ENCODE measurements at regions not wholly inside any gene's neighbourhood (a gene's known extent, or its start where the extent isn't known, plus 50 kb on each side); places are given as distances from the start of the nearest gene placed in this dataset.
"Not testable (repeated sequence)": the region's sequence is repeated elsewhere in the genome, so short reads cannot be mapped to it uniquely, and the experiment has no call there.

- H3K27me3 ChIP-seq (ENCODE audit: control insufficient read depth, insufficient read depth, low read length); H3K4me3 ChIP-seq (ENCODE audit: insufficient read depth, low read depth, low read length); H3K36me3 ChIP-seq (replicated peaks; ENCODE audit: control insufficient read depth, insufficient read depth, low read length); DNase-seq: not testable (repeated sequence)
These were observed 235.8 kb upstream of the C1orf174 start for GRCh38 chr1:4135853-4136252.

- DNase-seq: peak; percentile 54
These were observed 237.7 kb upstream of the C1orf174 start for GRCh38 chr1:4137621-4138415.

GRCh38 chr1:4139646-4140045 is 239.6 kb upstream of the C1orf174 start:
- H3K36me3 ChIP-seq (replicated peaks; ENCODE audit: control insufficient read depth, insufficient read depth, low read length): no peaks in the 10 kb centered on the region
- DNase-seq: no peak
- H3K4me3 ChIP-seq (ENCODE audit: insufficient read depth, low read depth, low read length): no peak overlapping the region
- no peaks in the 10 kb centered on the region for H3K27me3 ChIP-seq (ENCODE audit: control insufficient read depth, insufficient read depth, low read length)

More at GRCh38 chr1:4137621-4138415, 237.7 kb upstream of the C1orf174 start:
- Histone ChIP-seq H3K36me3 (replicated peaks; ENCODE audit: control insufficient read depth, insufficient read depth, low read length) (no peaks in the 10 kb centered on the region), H3K4me3 (ENCODE audit: insufficient read depth, low read depth, low read length) (no peak overlapping the region), H3K27me3 (ENCODE audit: control insufficient read depth, insufficient read depth, low read length) (no peaks in the 10 kb centered on the region)

GRCh38 chr1:4140241-4140640 is 240.2 kb upstream of the C1orf174 start:
- Histone ChIP-seq H3K36me3 (replicated peaks; ENCODE audit: control insufficient read depth, insufficient read depth, low read length) (no peaks in the 10 kb centered on the region), H3K4me3 (ENCODE audit: insufficient read depth, low read depth, low read length) (no peak overlapping the region), H3K27me3 (ENCODE audit: control insufficient read depth, insufficient read depth, low read length) (no peaks in the 10 kb centered on the region)
- DNase-seq: no peak

GRCh38 chr1:4140821-4141220 is 240.7 kb upstream of the C1orf174 start:
- Histone ChIP-seq H3K27me3 (ENCODE audit: control insufficient read depth, insufficient read depth, low read length) (no peaks in the 10 kb centered on the region), H3K36me3 (replicated peaks; ENCODE audit: control insufficient read depth, insufficient read depth, low read length) (no peaks in the 10 kb centered on the region), H3K4me3 (ENCODE audit: insufficient read depth, low read depth, low read length) (no peak overlapping the region)
- DNase-seq: no peak

GRCh38 chr1:4144349-4144971 is 244.4 kb upstream of the C1orf174 start:
- no peaks in the 10 kb centered on the region for H3K27me3 ChIP-seq (ENCODE audit: control insufficient read depth, insufficient read depth, low read length)
- no peak overlapping the region for H3K4me3 ChIP-seq (ENCODE audit: insufficient read depth, low read depth, low read length)
- H3K36me3 ChIP-seq (replicated peaks; ENCODE audit: control insufficient read depth, insufficient read depth, low read length): no peaks in the 10 kb centered on the region
- no peak for DNase-seq

- DNase-seq: no peak
- Histone ChIP-seq H3K4me3 (ENCODE audit: insufficient read depth, low read depth, low read length) (no peak overlapping the region), H3K27me3 (ENCODE audit: control insufficient read depth, insufficient read depth, low read length) (no peaks in the 10 kb centered on the region), H3K36me3 (replicated peaks; ENCODE audit: control insufficient read depth, insufficient read depth, low read length) (no peaks in the 10 kb centered on the region)
These were observed 246.0 kb upstream of the C1orf174 start for GRCh38 chr1:4146101-4146500.

GRCh38 chr1:4146614-4147013 is 246.5 kb upstream of the C1orf174 start:
- DNase-seq: no peak
- Histone ChIP-seq H3K36me3 (replicated peaks; ENCODE audit: control insufficient read depth, insufficient read depth, low read length) (no peaks in the 10 kb centered on the region), H3K27me3 (ENCODE audit: control insufficient read depth, insufficient read depth, low read length) (no peaks in the 10 kb centered on the region), H3K4me3 (ENCODE audit: insufficient read depth, low read depth, low read length) (no peak overlapping the region)

GRCh38 chr1:4147509-4147908 is 247.4 kb upstream of the C1orf174 start:
- no peak overlapping the region for H3K4me3 ChIP-seq (ENCODE audit: insufficient read depth, low read depth, low read length)
- DNase-seq: no peak
- H3K36me3 ChIP-seq (replicated peaks; ENCODE audit: control insufficient read depth, insufficient read depth, low read length): no peaks in the 10 kb centered on the region
- no peaks in the 10 kb centered on the region for H3K27me3 ChIP-seq (ENCODE audit: control insufficient read depth, insufficient read depth, low read length)

- H3K27me3 ChIP-seq (ENCODE audit: control insufficient read depth, insufficient read depth, low read length): no peaks in the 10 kb centered on the region
- H3K4me3 ChIP-seq (ENCODE audit: insufficient read depth, low read depth, low read length): no peak overlapping the region
- no peak for DNase-seq
- no peaks in the 10 kb centered on the region for H3K36me3 ChIP-seq (replicated peaks; ENCODE audit: control insufficient read depth, insufficient read depth, low read length)
These were observed 249.2 kb upstream of the C1orf174 start for GRCh38 chr1:4149281-4149680.

GRCh38 chr1:4149831-4150230 is 249.8 kb upstream of the C1orf174 start:
- H3K4me3 ChIP-seq (ENCODE audit: insufficient read depth, low read depth, low read length): no peak overlapping the region
- no peaks in the 10 kb centered on the region for H3K36me3 ChIP-seq (replicated peaks; ENCODE audit: control insufficient read depth, insufficient read depth, low read length)
- no peaks in the 10 kb centered on the region for H3K27me3 ChIP-seq (ENCODE audit: control insufficient read depth, insufficient read depth, low read length)
- no peak for DNase-seq

GRCh38 chr1:4150262-4150661 is 250.2 kb upstream of the C1orf174 start:
- DNase-seq: peak; percentile 77
- no peak overlapping the region for H3K4me3 ChIP-seq (ENCODE audit: insufficient read depth, low read depth, low read length)

GRCh38 chr1:4152266-4152665 is 252.2 kb upstream of the C1orf174 start:
- no peaks in the 10 kb centered on the region for H3K27me3 ChIP-seq (ENCODE audit: control insufficient read depth, insufficient read depth, low read length)
- no peak for DNase-seq
- no peak overlapping the region for H3K4me3 ChIP-seq (ENCODE audit: insufficient read depth, low read depth, low read length)
- H3K36me3 ChIP-seq (replicated peaks; ENCODE audit: control insufficient read depth, insufficient read depth, low read length): no peaks in the 10 kb centered on the region

More at GRCh38 chr1:4150262-4150661, 250.2 kb upstream of the C1orf174 start:
- Histone ChIP-seq H3K27me3 (ENCODE audit: control insufficient read depth, insufficient read depth, low read length) (no peaks in the 10 kb centered on the region), H3K36me3 (replicated peaks; ENCODE audit: control insufficient read depth, insufficient read depth, low read length) (no peaks in the 10 kb centered on the region)

- Histone ChIP-seq H3K36me3 (replicated peaks; ENCODE audit: control insufficient read depth, insufficient read depth, low read length) (no peaks in the 10 kb centered on the region), H3K4me3 (ENCODE audit: insufficient read depth, low read depth, low read length) (no peak overlapping the region), H3K27me3 (ENCODE audit: control insufficient read depth, insufficient read depth, low read length) (no peaks in the 10 kb centered on the region)
- DNase-seq: no peak
These were observed 253.5 kb upstream of the C1orf174 start for GRCh38 chr1:4153571-4153970.

- H3K27me3 ChIP-seq (ENCODE audit: control insufficient read depth, insufficient read depth, low read length): no peaks in the 10 kb centered on the region
- H3K36me3 ChIP-seq (replicated peaks; ENCODE audit: control insufficient read depth, insufficient read depth, low read length): no peaks in the 10 kb centered on the region
- DNase-seq: peak; percentile 62
- no peak overlapping the region for H3K4me3 ChIP-seq (ENCODE audit: insufficient read depth, low read depth, low read length)
These were observed 256.3 kb upstream of the C1orf174 start for GRCh38 chr1:4156241-4156973.
